T-helper 1 cell (primary cell): ENCODE measurements at regions not wholly inside any gene's neighbourhood (a gene's known extent, or its start where the extent isn't known, plus 50 kb on each side); places are given as distances from the start of the nearest gene placed in this dataset.

Source experiments
- DNase-seq, 5 donors: peaks; one replicate each; pipeline ENCODE4 v3.0.0-alpha.2; 2012 to 2020

GRCh38 chr4:117968606-117969005 is 65.7 kb upstream of the NDST3 start:
- DNase-seq = no peak

GRCh38 chr4:117971403-117971802 is 62.9 kb upstream of the NDST3 start:
- no peak for DNase-seq

GRCh38 chr4:117983541-117984365 is 50.5 kb upstream of the NDST3 start:
- no peak for DNase-seq

GRCh38 chr4:117984366-117984680 is 50.0 kb upstream of the NDST3 start:
- DNase-seq = no peak
